ENCODE measurements at regions not wholly inside any gene's neighbourhood (a gene's known extent, or its start where the extent isn't known, plus 50 kb on each side); places are given as distances from the start of the nearest gene placed in this dataset.

- no peak for DNase-seq (ENCODE audit: low read depth in 4 of 4, low spot score in 3 of 4)
Observed at GRCh38 chr6:208364-208763, 83.9 kb upstream of the DUSP22 start.

- DNase-seq (ENCODE audit: low read depth in 4 of 4, low spot score in 3 of 4) = no peak
Observed at GRCh38 chr6:208938-209337, 83.3 kb upstream of the DUSP22 start.

GRCh38 chr6:209432-210103 lies 82.7 kb upstream of the DUSP22 start:
- DNase-seq (ENCODE audit: low read depth in 4 of 4, low spot score in 3 of 4) = no peak

- DNase-seq (ENCODE audit: low read depth in 4 of 4, low spot score in 3 of 4) = no peak
Observed at GRCh38 chr6:210104-210456, 82.2 kb upstream of the DUSP22 start.

- no peak for DNase-seq (ENCODE audit: low read depth in 4 of 4, low spot score in 3 of 4)
Observed at GRCh38 chr6:210778-211374, 81.4 kb upstream of the DUSP22 start.

GRCh38 chr6:211871-212497 lies 80.3 kb upstream of the DUSP22 start:
- no peak for DNase-seq (ENCODE audit: low read depth in 4 of 4, low spot score in 3 of 4)

- DNase-seq (ENCODE audit: low read depth in 4 of 4, low spot score in 3 of 4) = no peak
Observed at GRCh38 chr6:213284-213683, 79.0 kb upstream of the DUSP22 start.

- no peak for DNase-seq (ENCODE audit: low read depth in 4 of 4, low spot score in 3 of 4)
Observed at GRCh38 chr6:214428-214827, 77.9 kb upstream of the DUSP22 start.

GRCh38 chr6:215335-216034 lies 76.8 kb upstream of the DUSP22 start:
- no peak for DNase-seq (ENCODE audit: low read depth in 4 of 4, low spot score in 3 of 4)

- no peak for DNase-seq (ENCODE audit: low read depth in 4 of 4, low spot score in 3 of 4)
Observed at GRCh38 chr6:217048-217659, 75.1 kb upstream of the DUSP22 start.

- no peak for DNase-seq (ENCODE audit: low read depth in 4 of 4, low spot score in 3 of 4)
Observed at GRCh38 chr6:218153-219018, 73.9 kb upstream of the DUSP22 start.

GRCh38 chr6:219019-219570 lies 73.2 kb upstream of the DUSP22 start:
- no peak for DNase-seq (ENCODE audit: low read depth in 4 of 4, low spot score in 3 of 4)

GRCh38 chr6:219641-220198 lies 72.6 kb upstream of the DUSP22 start:
- no peak for DNase-seq (ENCODE audit: low read depth in 4 of 4, low spot score in 3 of 4)

- DNase-seq (ENCODE audit: low read depth in 4 of 4, low spot score in 3 of 4) = no peak
Observed at GRCh38 chr6:220312-220711, 72.0 kb upstream of the DUSP22 start.

- DNase-seq (ENCODE audit: low read depth in 4 of 4, low spot score in 3 of 4) = no peak
Observed at GRCh38 chr6:220721-221475, 71.4 kb upstream of the DUSP22 start.

- DNase-seq (ENCODE audit: low read depth in 4 of 4, low spot score in 3 of 4) = no peak
Observed at GRCh38 chr6:221531-222349, 70.5 kb upstream of the DUSP22 start.

- DNase-seq (ENCODE audit: low read depth in 4 of 4, low spot score in 3 of 4) = no peak
Observed at GRCh38 chr6:222468-222867, 69.8 kb upstream of the DUSP22 start.

GRCh38 chr6:223136-223535 lies 69.2 kb upstream of the DUSP22 start:
- no peak for DNase-seq (ENCODE audit: low read depth in 4 of 4, low spot score in 3 of 4)
